ES-I3 (cell line): ENCODE measurements at regions not wholly inside any gene's neighbourhood (a gene's known extent, or its start where the extent isn't known, plus 50 kb on each side); places are given as distances from the start of the nearest gene placed in this dataset.
"Not testable (repeated sequence)": the region's sequence is repeated elsewhere in the genome, so short reads cannot be mapped to it uniquely, and the experiment has no call there.

Experiments used
- H3K36me3 ChIP-seq: 2 replicates; pipeline ENCODE4 v1.6.1; 2013; ENCODE audit warnings: mild to moderate bottlenecking, low read length, control low read depth, moderate library complexity; ENCODE audit not compliant: insufficient read depth
- H3K4me1 ChIP-seq: 2 replicates; pipeline ENCODE4 v1.6.1; 2013; ENCODE audit warnings: mild to moderate bottlenecking, control low read depth, low read length; ENCODE audit not compliant: insufficient read depth
- H3K9ac ChIP-seq: 2 replicates; pipeline ENCODE4 v1.6.1; 2013; ENCODE audit warnings: low read depth, mild to moderate bottlenecking, low read length, moderate library complexity
- H3K9me3 ChIP-seq: 2 replicates; pipeline ENCODE4 v1.6.1; 2013; ENCODE audit warnings: mild to moderate bottlenecking, low read length, moderate library complexity; ENCODE audit not compliant: control insufficient read depth, insufficient read depth

DNA sequence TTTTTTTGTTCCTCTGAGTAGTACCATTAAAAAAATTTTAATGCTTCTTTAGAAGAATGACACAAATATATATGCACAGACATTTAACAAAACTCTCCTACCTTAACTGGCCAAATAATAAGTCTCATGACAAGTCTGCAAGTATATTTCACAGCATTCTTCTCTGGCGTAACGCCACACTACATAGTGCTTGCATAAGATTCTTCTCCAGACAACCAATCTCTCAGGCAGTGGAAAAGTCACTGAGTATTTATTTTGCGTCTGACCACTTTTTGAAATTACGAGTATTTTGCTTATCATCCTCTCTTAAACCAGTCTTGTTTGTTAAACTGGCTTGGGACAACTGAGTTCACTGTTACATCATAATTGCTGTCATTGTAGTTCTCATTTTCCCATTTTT, 749.2 kb downstream of the ADCYAP1 start:
- no peaks in the 10 kb centered on the region for H3K9me3 ChIP-seq
- H3K9ac ChIP-seq: no peak overlapping the region
- no peaks in the 10 kb centered on the region for H3K36me3 ChIP-seq
- H3K4me1 ChIP-seq: no peaks in the 10 kb centered on the region

DNA sequence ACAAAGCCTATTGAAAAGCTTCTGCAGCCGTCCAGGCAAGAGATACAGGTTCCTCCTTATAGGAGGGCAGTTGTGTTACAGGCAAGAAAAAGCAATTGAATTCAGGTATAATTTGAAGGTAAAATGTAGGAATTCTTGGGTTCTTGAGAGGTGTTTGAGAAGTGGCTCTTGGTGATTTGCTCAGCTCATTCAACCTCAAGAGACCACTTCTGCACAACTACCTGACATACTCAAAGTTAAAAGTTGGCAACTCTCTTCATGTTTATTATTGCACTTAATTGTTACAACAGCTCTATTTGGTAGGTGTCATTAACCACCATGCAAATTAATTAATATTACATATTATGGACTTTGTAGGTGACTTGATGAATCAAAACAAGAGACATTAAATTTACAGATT, 753.2 kb downstream of the ADCYAP1 start:
- Histone ChIP-seq H3K36me3 (no peaks in the 10 kb centered on the region), H3K4me1 (no peaks in the 10 kb centered on the region), H3K9ac (no peak overlapping the region), H3K9me3 (no peaks in the 10 kb centered on the region)

DNA sequence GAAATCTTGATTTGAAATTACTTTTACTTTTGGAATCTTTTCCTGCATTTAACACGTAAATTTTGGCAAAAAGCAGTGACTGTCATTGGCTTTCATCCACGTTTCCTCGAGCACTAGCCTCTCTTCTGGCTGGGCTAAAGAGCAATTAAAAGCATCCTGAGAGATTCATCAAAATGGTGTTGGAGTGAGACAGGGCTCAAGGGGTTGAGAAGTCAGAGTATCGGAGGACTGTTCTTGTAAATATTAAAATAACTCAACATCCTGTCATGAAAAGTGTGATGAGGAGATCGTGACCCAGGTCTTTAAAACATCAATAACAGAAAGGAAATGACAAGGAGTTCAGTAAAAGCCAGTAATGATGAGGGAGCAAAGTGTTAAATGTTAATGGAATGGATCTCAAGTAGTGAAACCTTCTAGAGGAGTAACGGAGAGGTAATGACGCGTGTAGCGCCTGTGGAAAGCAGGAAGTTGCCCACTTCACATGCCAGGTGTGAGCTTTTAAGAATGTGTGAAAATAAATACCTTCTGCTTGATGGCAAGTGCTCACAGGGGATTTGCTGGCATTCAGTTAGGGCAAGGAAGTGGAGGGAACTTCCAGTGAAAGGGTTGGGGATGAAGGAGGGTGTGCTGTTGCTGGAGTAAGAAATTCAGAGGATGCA, 754.4 kb downstream of the ADCYAP1 start:
- no peaks in the 10 kb centered on the region for H3K9me3 ChIP-seq
- H3K9ac ChIP-seq: no peak overlapping the region
- H3K36me3 ChIP-seq: no peaks in the 10 kb centered on the region
- H3K4me1 ChIP-seq: no peaks in the 10 kb centered on the region

DNA sequence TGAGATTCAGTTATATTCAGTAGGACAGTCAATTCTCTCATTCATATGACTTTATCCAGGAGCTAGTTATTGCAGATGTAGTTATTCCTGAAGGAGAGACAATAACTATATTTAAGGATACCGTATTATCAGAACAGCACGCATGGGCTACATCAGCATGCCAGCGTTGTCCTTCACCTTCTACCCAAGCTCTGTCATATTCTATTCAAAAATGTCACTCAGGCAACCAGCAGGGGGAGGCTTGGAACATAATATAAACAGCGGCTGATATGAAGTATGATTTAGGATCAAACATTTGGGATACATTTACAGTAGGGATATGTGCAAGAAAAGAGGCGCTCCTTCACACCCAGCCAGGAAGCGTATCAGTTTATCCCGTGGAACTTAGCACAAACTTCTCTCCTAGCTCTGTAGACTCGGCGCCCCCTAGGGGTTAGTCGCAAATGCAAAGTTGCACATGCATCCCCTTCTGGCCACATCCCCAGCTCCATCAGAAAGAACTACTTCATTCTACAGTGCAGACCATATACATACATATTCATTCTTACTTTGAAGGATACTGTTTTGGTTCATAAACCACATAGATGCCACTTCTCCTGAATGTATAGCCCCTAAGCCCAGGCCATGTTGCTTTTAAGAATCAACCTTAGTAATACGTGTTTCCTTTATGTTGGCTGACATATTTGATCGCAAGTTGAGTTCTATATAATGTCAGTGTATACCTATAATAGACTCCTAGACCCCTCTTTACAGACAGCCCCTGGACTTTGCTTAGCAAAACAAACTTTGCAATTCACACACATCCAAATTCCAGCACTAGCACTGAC, 759.4 kb downstream of the ADCYAP1 start:
- no peaks in the 10 kb centered on the region for H3K36me3 ChIP-seq
- no peak overlapping the region for H3K9ac ChIP-seq
- H3K9me3 ChIP-seq: no peaks in the 10 kb centered on the region
- H3K4me1 ChIP-seq: no peaks in the 10 kb centered on the region

DNA sequence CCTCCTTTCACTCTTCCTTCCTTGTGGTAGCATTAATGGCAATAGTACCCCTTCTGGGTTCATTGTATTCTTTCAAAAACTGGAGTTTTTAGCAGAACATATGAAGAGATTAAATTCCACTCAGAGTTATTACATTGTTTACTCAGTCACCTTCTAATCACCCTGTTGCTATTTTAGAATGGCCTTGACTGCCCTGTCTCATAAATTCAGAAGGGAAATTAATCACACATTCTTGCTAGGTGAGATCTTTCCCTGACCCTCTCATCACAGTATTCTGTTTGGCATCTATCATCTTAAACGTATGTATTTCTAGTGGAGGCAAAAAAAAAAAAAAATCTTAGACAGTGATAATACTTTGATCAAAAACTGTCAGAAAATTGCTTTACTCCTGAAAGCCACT, 760.4 kb downstream of the ADCYAP1 start:
- Histone ChIP-seq H3K4me1 (no peaks in the 10 kb centered on the region), H3K36me3 (no peaks in the 10 kb centered on the region), H3K9me3 (no peaks in the 10 kb centered on the region), H3K9ac (no peak overlapping the region)

DNA sequence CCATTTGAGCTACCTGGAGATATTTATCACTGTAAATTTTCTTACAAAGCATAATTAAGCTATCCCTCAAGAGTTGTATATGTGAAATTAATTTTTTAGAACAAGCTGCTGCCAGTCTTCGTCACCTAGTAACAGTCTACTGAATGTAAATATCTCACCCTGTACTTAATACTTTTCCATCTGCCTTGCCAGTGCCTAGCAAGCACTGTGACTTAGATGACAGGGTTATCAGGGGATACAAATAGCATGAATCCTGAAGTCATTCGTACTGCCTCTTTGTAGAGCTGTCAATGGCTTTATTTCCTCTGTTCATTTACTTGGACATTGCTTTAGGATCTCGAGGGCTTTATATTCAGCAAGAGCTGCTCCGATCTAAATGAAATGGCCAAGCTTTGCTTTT, 763.6 kb downstream of the ADCYAP1 start:
- Histone ChIP-seq H3K36me3 (no peaks in the 10 kb centered on the region), H3K9me3 (no peaks in the 10 kb centered on the region), H3K4me1 (no peaks in the 10 kb centered on the region), H3K9ac (no peak overlapping the region)

DNA sequence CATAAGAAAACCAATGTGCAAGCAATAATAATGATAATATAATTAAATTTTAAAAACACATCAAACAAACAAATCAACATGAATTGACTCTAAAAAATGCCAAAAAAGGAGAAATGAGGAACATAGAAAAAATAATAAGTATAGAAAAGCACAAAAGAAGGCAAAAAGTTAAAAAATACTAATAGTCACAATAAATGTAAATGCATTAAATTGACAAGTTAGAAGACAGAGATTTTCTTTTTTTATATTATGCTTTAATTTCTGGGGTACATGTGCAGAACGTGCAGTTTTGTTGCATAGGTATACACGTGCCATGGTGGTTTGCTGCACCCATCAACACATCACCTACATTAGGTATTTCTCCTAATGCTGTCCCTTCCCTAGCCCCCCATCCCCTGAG, 767.0 kb downstream of the ADCYAP1 start:
- not testable (repeated sequence) for H3K36me3 ChIP-seq, H3K9ac ChIP-seq, H3K9me3 ChIP-seq, H3K4me1 ChIP-seq

DNA sequence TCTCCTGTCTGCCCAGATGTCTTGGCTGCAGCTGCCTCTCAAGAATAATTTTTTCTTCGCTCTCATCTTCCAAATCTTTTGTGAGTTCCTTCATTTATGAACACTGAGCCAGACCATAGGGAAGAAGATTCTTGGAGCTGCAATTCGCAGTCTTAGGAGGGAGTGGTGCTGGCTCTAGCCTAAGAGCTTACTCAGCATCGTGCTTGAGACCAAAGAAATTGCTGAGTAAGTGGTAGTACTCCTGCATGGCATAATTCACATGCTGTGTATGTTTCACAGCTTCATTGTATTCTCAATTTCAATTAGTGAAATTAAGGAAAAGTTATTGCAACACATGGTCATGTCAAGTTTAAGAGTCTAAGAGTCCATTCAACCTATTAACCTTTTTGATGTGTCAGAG, 771.7 kb downstream of the ADCYAP1 start:
- H3K9ac ChIP-seq: no peak overlapping the region
- H3K4me1 ChIP-seq: no peaks in the 10 kb centered on the region
- H3K36me3 ChIP-seq: no peaks in the 10 kb centered on the region
- no peaks in the 10 kb centered on the region for H3K9me3 ChIP-seq

DNA sequence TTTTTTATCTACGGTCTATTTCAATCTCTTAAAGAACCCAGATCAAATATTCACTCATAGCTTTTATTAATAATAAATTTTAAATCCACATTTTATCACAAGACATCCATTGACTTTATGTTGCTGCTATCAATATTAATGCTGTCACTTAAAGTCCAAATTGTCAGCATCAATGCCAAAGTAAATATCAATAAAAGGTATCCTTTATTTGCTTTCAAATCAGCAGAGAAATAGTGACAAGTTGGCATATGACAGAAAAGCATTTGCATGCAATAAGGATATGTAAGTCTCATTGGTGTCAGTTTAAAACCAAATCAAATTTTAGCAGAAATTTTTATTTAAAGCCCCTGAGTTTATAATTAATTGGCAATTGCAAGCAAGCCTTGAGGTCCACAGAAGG, 775.4 kb downstream of the ADCYAP1 start:
- H3K4me1 ChIP-seq: no peaks in the 10 kb centered on the region
- H3K9me3 ChIP-seq: no peaks in the 10 kb centered on the region
- no peak overlapping the region for H3K9ac ChIP-seq
- H3K36me3 ChIP-seq: no peaks in the 10 kb centered on the region

DNA sequence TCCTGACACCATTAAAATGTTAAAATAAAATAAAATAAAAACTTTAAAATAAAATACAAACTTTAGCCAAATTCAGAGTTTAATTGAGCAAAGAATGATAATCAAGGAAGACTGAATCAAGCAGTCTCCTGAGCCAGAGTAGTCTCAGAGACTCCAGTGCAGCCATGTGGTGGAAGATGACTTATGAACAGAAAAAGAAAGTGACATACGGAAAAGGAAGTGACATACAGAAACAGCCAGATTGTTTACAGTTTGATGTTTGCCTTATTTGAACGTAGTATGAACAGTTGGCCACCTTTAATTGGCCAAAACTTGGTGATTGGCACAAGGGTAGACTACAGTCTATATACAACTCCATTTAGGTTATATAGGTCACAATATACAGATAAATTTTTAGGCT, 787.2 kb downstream of the ADCYAP1 start:
- Histone ChIP-seq H3K9ac (no peak overlapping the region), H3K36me3 (no peaks in the 10 kb centered on the region), H3K4me1 (no peaks in the 10 kb centered on the region), H3K9me3 (no peaks in the 10 kb centered on the region; the same call in 1 of the 2 replicates)

DNA sequence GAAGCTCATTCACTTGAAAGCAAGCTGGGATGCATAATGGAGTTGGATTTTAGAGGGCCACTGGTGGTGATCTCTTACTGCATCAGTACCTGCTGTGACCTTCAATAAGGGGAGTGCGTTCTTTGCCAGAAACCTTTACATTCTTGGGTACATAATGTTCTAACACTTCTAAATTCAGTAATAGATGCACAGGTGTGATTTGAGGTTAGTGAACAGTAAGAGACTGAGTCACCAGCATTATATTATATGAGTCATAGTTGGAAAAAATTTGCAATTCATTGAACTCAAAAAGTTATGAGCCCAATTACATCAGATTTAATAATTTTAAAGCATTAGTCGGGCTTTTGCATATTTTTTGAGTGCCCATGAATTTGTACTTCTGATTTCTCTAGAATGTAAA, 803.3 kb downstream of the ADCYAP1 start:
- Histone ChIP-seq H3K4me1 (no peaks in the 10 kb centered on the region), H3K36me3 (no peaks in the 10 kb centered on the region), H3K9ac (no peak overlapping the region), H3K9me3 (no peaks in the 10 kb centered on the region)

DNA sequence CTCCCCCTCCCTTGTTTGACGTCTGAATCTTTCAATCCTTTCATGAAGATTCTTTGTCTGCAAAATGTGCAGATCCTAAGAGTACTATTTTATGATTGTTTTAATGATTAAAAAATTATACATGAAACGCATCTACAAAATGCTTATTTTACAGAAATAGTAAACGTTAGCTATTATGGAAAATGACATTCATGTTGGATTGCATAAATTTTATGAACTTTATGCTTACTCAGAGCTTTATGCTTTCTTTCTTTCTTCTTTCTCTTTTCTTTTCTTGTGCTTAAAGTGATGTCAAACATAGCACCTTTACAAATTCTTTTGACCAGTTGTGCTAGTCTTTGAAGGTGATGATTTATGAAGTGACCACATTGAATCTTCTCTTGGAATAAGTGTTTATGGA, 805.4 kb downstream of the ADCYAP1 start:
- Histone ChIP-seq H3K9ac (no peak overlapping the region), H3K9me3 (no peaks in the 10 kb centered on the region), H3K4me1 (no peaks in the 10 kb centered on the region), H3K36me3 (no peaks in the 10 kb centered on the region)

DNA sequence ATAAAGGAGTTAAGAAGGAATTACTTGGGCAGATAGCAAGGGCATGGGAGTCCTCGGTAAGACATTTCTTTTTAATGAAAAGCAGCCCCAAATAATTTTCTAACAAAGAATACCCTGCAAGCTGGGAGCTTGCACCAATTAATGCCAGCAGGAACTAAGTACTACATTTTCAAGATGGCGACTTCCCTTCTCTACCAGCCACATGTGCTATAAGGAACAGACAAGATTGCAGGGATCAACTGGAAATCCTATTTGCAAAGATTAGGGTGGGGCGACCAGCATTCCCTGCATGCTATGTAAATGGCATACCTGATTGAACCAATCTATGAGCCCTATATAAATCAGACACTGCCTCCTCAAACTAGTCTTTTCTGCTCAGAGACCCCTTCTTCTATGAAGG, 827.5 kb downstream of the ADCYAP1 start:
- Histone ChIP-seq H3K9ac (no peak overlapping the region), H3K9me3 (no peaks in the 10 kb centered on the region), H3K4me1 (no peaks in the 10 kb centered on the region), H3K36me3 (no peaks in the 10 kb centered on the region)

DNA sequence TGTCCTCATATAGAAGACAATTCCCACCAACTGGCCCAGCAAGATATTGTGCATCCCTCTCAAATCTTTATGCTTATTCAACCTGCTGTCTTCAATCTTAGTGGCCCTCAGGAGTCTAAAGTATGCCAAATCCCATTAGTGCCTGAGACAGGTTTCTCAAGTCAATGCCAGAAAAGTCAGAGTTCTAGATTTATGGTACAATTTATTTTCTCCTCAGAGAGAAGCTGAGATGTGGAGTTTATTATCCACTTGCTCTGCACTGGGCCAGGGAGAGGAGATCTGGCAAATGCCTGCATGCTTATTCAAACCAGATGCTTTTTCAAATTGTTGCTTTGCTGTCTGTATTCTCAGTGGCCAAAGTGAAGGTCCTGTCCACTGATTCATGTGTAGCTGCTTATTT, 825.2 kb downstream of the METTL4 start:
- Histone ChIP-seq H3K9me3 (no peaks in the 10 kb centered on the region), H3K9ac (no peak overlapping the region), H3K4me1 (no peaks in the 10 kb centered on the region), H3K36me3 (no peaks in the 10 kb centered on the region)

DNA sequence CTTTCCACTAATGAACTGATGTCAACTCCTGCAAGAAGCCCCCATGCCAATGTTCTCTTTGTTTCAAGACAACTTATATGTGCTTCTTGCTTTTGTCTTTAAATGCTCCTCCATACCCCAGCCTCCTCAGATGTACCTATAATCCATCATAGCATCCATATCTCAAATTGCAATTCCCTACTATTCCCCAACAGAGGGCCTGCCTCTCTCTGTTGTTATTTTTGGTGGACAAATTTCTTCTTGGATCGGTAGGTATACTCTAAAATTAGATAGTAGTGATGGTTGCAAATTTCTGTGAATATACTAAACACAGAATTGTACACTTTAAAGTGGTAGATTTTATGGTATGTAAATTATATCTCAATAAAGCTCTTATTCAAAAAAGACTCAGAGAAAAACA, 820.1 kb downstream of the METTL4 start:
- no peaks in the 10 kb centered on the region for H3K9me3 ChIP-seq
- H3K9ac ChIP-seq: no peak overlapping the region

More for the DNA sequence above, 820.1 kb downstream of the METTL4 start:
- Histone ChIP-seq H3K4me1 (no peaks in the 10 kb centered on the region), H3K36me3 (no peaks in the 10 kb centered on the region)
